ENCODE measurements at regions not wholly inside any gene's neighbourhood (a gene's known extent, or its start where the extent isn't known, plus 50 kb on each side); places are given as distances from the start of the nearest gene placed in this dataset.
"Not testable (repeated sequence)": the region's sequence is repeated elsewhere in the genome, so short reads cannot be mapped to it uniquely, and the experiment has no call there.

DNA sequence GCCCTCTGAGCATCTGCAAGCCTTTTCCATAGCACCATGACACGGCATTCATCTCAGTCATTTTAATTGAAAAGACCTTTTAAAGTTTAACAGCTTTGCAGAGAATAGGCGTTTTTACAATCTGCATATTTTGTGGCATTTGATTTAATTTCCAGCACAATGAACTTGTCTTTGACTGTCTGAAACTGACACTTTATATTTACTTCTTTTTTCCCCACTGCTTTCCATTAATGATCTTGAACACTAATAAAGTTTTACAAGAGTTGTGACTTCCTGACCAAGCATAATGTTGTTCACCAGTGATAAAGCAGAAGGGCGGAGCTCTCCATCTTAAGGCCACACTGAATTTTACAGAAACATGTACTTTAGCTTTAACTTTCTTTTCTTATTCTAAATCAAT lies 548.7 kb downstream of the FAM181B start:
- DNase-seq (ENCODE audit: low read depth in 1 of 2, low spot score in 1 of 2), result no peak
- no peak overlapping the region for H3K27ac ChIP-seq (replicated peaks)
- TF ChIP-seq, protein P1, sequence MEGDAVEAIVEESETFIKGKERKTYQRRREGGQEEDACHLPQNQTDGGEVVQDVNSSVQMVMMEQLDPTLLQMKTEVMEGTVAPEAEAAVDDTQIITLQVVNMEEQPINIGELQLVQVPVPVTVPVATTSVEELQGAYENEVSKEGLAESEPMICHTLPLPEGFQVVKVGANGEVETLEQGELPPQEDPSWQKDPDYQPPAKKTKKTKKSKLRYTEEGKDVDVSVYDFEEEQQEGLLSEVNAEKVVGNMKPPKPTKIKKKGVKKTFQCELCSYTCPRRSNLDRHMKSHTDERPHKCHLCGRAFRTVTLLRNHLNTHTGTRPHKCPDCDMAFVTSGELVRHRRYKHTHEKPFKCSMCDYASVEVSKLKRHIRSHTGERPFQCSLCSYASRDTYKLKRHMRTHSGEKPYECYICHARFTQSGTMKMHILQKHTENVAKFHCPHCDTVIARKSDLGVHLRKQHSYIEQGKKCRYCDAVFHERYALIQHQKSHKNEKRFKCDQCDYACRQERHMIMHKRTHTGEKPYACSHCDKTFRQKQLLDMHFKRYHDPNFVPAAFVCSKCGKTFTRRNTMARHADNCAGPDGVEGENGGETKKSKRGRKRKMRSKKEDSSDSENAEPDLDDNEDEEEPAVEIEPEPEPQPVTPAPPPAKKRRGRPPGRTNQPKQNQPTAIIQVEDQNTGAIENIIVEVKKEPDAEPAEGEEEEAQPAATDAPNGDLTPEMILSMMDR (IDR thresholded peaks at IDR 0.05; ENCODE audit: insufficient read depth, low read length), result no peak
- TF ChIP-seq, protein P2, sequence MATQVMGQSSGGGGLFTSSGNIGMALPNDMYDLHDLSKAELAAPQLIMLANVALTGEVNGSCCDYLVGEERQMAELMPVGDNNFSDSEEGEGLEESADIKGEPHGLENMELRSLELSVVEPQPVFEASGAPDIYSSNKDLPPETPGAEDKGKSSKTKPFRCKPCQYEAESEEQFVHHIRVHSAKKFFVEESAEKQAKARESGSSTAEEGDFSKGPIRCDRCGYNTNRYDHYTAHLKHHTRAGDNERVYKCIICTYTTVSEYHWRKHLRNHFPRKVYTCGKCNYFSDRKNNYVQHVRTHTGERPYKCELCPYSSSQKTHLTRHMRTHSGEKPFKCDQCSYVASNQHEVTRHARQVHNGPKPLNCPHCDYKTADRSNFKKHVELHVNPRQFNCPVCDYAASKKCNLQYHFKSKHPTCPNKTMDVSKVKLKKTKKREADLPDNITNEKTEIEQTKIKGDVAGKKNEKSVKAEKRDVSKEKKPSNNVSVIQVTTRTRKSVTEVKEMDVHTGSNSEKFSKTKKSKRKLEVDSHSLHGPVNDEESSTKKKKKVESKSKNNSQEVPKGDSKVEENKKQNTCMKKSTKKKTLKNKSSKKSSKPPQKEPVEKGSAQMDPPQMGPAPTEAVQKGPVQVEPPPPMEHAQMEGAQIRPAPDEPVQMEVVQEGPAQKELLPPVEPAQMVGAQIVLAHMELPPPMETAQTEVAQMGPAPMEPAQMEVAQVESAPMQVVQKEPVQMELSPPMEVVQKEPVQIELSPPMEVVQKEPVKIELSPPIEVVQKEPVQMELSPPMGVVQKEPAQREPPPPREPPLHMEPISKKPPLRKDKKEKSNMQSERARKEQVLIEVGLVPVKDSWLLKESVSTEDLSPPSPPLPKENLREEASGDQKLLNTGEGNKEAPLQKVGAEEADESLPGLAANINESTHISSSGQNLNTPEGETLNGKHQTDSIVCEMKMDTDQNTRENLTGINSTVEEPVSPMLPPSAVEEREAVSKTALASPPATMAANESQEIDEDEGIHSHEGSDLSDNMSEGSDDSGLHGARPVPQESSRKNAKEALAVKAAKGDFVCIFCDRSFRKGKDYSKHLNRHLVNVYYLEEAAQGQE (IDR thresholded peaks at IDR 0.05; ENCODE audit: insufficient replicate concordance, low read depth), result no peak
- TF ChIP-seq GABPA (IDR thresholded peaks at IDR 0.05; ENCODE audit: low read depth) (no peak), POLR2AphosphoS5 (IDR thresholded peaks at IDR 0.05; ENCODE audit: low read depth) (no peak), SPI1 (IDR thresholded peaks at IDR 0.05; ENCODE audit: borderline replicate concordance, low read depth) (no peak)
- H3K4me3 ChIP-seq (replicated peaks; ENCODE audit: insufficient read depth, low read length), result no peak overlapping the region
- no peaks in the 10 kb centered on the region for H3K27me3 ChIP-seq (ENCODE audit: insufficient read depth, poor library complexity, severe bottlenecking)

DNA sequence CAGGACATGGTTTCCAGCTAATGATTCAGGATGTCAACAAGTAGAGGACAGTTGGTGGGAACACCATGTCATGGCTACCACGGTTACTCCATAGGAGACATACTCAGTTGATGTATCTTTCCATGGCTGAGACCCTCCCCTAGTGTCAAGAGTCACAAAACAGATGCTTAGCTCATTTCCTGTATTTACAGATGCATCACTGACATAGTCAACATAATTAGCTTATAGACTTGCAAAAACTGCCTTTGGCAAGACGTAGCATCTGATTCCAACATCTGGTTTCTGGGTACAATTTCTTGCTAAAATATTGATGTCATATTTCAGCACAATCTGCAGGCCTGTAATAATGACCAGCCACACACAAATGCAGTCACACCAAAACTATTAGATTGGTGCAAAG lies 550.3 kb downstream of the FAM181B start:
- DNase-seq (ENCODE audit: low read depth in 1 of 2, low spot score in 1 of 2), result no peak
- no peaks in the 10 kb centered on the region for H3K27me3 ChIP-seq (ENCODE audit: insufficient read depth, poor library complexity, severe bottlenecking)
- TF ChIP-seq, protein P2 (IDR thresholded peaks at IDR 0.05; ENCODE audit: insufficient replicate concordance, low read depth), result no peak
- TF ChIP-seq GABPA (IDR thresholded peaks at IDR 0.05; ENCODE audit: low read depth) (no peak), SPI1 (IDR thresholded peaks at IDR 0.05; ENCODE audit: borderline replicate concordance, low read depth) (no peak), POLR2AphosphoS5 (IDR thresholded peaks at IDR 0.05; ENCODE audit: low read depth) (no peak)
- TF ChIP-seq, protein P1 (IDR thresholded peaks at IDR 0.05; ENCODE audit: insufficient read depth, low read length), result no peak
- no peak overlapping the region for H3K4me3 ChIP-seq (replicated peaks; ENCODE audit: insufficient read depth, low read length)
- H3K27ac ChIP-seq (replicated peaks), result no peak overlapping the region

DNA sequence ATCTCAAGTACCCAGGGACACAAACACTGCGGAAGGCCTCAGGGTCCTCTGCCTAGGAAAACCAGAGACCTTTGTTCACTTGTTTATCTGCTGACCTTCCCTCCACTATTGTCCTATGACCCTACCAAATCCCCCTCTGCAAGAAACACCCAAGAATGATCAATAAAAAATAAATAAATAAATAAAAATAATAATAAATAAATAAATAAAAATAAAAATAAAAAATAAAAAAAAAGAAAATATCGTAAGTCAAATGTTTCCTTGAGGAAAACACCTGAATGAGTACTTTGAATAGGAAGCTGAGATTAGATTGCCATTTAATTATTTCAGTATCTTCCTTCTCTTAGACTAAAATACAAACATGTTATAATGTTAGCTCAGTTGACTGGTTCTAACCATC lies 551.0 kb downstream of the FAM181B start:
- DNase-seq (ENCODE audit: low read depth in 1 of 2, low spot score in 1 of 2); H3K27ac ChIP-seq (replicated peaks); H3K27me3 ChIP-seq (ENCODE audit: insufficient read depth, poor library complexity, severe bottlenecking); H3K4me3 ChIP-seq (replicated peaks; ENCODE audit: insufficient read depth, low read length): not testable (repeated sequence)

DNA sequence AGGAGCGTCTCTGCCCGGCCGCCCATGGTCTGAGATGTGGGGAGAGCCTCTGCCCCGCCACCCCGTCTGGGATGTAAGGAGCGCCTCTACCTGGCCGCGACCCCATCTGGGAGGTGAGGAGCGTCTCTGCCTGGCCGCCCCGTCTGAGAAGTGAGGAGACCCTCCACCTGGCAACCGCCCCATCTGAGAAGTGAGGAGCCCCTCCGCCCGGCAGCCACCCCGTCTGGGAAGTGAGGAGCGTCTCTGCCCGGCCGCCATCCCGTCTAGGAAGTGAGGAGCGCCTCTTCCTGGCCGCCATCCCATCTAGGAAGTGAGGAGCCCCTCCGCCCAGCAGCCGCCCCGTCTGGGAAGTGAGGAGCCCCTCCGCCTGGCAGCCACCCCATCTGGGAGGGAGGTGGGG lies 551.9 kb downstream of the FAM181B start:
- not testable (repeated sequence) for H3K27ac ChIP-seq (replicated peaks); H3K4me3 ChIP-seq (replicated peaks; ENCODE audit: insufficient read depth, low read length); DNase-seq (ENCODE audit: low read depth in 1 of 2, low spot score in 1 of 2); H3K27me3 ChIP-seq (ENCODE audit: insufficient read depth, poor library complexity, severe bottlenecking)

DNA sequence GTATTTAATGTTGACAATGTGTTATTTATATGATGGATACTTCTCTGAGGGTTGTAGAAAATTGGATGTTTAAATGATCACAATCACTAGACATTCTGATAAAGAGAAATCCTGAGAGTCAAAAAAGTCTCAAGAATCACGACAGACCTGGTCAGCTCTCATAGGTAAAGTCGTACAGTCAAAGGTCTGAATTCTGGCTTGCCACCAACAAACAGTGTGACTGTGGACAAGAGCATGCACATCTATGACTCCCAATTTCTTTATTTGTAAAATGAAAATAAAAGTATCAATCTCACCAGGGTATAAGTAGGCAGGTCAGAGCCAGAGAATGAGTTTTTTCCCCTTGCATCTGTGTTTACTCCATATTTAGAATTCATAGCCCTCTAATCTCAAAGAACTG lies 556.7 kb downstream of the FAM181B start:
- TF ChIP-seq POLR2AphosphoS5 (IDR thresholded peaks at IDR 0.05; ENCODE audit: low read depth), result no peak
- TF ChIP-seq, protein P2 (IDR thresholded peaks at IDR 0.05; ENCODE audit: insufficient replicate concordance, low read depth), result no peak
- TF ChIP-seq, protein P1 (IDR thresholded peaks at IDR 0.05; ENCODE audit: insufficient read depth, low read length), result no peak
- no peak for TF ChIP-seq SPI1 (IDR thresholded peaks at IDR 0.05; ENCODE audit: borderline replicate concordance, low read depth)
- TF ChIP-seq GABPA (IDR thresholded peaks at IDR 0.05; ENCODE audit: low read depth), result no peak

More for the DNA sequence above, 556.7 kb downstream of the FAM181B start:
- Histone ChIP-seq H3K4me3 (replicated peaks; ENCODE audit: insufficient read depth, low read length) (no peak overlapping the region), H3K27me3 (ENCODE audit: insufficient read depth, poor library complexity, severe bottlenecking) (no peaks in the 10 kb centered on the region), H3K27ac (replicated peaks) (no peak overlapping the region)
- DNase-seq (ENCODE audit: low read depth in 1 of 2, low spot score in 1 of 2), result no peak

Data from HL-60 (cell line).